ENCODE measurements at regions not wholly inside any gene's neighbourhood (a gene's known extent, or its start where the extent isn't known, plus 50 kb on each side); places are given as distances from the start of the nearest gene placed in this dataset.
"Not testable (repeated sequence)": the region's sequence is repeated elsewhere in the genome, so short reads cannot be mapped to it uniquely, and the experiment has no call there.

GRCh38 chr5:9726931-9727330 lies 96.8 kb upstream of the TAS2R1 start:
- H3K27ac ChIP-seq (ENCODE audit: low read length) = no peak overlapping the region
- no peak overlapping the region for H3K9ac ChIP-seq (ENCODE audit: low read length)
- no peaks in the 10 kb centered on the region for H3K79me2 ChIP-seq (replicated peaks; ENCODE audit: insufficient read depth, low read length)
- no peak overlapping the region for H3K4me3 ChIP-seq (ENCODE audit: low read length)
- no peaks in the 10 kb centered on the region for H3F3A ChIP-seq (ENCODE audit: insufficient read depth, low read length, poor library complexity, severe bottlenecking)
- H2AFZ ChIP-seq (ENCODE audit: low read depth, low read length) = no peak overlapping the region
- no peaks in the 10 kb centered on the region for H3K9me3 ChIP-seq (ENCODE audit: low read length)
- H3K27me3 ChIP-seq (ENCODE audit: insufficient read depth, low read depth, low read length) = no peaks in the 10 kb centered on the region
- no peaks in the 10 kb centered on the region for H4K20me1 ChIP-seq (ENCODE audit: insufficient read depth)
- no peaks in the 10 kb centered on the region for H3K9me2 ChIP-seq (ENCODE audit: insufficient read depth, low read length)
- H3K4me2 ChIP-seq (ENCODE audit: low read length) = no peak overlapping the region
- TF ChIP-seq, protein P1, sequence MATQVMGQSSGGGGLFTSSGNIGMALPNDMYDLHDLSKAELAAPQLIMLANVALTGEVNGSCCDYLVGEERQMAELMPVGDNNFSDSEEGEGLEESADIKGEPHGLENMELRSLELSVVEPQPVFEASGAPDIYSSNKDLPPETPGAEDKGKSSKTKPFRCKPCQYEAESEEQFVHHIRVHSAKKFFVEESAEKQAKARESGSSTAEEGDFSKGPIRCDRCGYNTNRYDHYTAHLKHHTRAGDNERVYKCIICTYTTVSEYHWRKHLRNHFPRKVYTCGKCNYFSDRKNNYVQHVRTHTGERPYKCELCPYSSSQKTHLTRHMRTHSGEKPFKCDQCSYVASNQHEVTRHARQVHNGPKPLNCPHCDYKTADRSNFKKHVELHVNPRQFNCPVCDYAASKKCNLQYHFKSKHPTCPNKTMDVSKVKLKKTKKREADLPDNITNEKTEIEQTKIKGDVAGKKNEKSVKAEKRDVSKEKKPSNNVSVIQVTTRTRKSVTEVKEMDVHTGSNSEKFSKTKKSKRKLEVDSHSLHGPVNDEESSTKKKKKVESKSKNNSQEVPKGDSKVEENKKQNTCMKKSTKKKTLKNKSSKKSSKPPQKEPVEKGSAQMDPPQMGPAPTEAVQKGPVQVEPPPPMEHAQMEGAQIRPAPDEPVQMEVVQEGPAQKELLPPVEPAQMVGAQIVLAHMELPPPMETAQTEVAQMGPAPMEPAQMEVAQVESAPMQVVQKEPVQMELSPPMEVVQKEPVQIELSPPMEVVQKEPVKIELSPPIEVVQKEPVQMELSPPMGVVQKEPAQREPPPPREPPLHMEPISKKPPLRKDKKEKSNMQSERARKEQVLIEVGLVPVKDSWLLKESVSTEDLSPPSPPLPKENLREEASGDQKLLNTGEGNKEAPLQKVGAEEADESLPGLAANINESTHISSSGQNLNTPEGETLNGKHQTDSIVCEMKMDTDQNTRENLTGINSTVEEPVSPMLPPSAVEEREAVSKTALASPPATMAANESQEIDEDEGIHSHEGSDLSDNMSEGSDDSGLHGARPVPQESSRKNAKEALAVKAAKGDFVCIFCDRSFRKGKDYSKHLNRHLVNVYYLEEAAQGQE (IDR thresholded peaks at IDR 0.05; ENCODE audit: borderline replicate concordance) = no peak
- TF ChIP-seq EZH2 (IDR thresholded peaks at IDR 0.05; ENCODE audit: borderline replicate concordance, insufficient read depth, low read length, poor library complexity, severe bottlenecking) = no peak
- TF ChIP-seq SMC3 (conservative IDR thresholded peaks at IDR 0.05; ENCODE audit: poor library complexity) = no peak
- TF ChIP-seq RAD21 (conservative IDR thresholded peaks at IDR 0.05) = no peak
- TF ChIP-seq, protein P2, sequence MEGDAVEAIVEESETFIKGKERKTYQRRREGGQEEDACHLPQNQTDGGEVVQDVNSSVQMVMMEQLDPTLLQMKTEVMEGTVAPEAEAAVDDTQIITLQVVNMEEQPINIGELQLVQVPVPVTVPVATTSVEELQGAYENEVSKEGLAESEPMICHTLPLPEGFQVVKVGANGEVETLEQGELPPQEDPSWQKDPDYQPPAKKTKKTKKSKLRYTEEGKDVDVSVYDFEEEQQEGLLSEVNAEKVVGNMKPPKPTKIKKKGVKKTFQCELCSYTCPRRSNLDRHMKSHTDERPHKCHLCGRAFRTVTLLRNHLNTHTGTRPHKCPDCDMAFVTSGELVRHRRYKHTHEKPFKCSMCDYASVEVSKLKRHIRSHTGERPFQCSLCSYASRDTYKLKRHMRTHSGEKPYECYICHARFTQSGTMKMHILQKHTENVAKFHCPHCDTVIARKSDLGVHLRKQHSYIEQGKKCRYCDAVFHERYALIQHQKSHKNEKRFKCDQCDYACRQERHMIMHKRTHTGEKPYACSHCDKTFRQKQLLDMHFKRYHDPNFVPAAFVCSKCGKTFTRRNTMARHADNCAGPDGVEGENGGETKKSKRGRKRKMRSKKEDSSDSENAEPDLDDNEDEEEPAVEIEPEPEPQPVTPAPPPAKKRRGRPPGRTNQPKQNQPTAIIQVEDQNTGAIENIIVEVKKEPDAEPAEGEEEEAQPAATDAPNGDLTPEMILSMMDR (IDR thresholded peaks at IDR 0.05; ENCODE audit: poor library complexity, severe bottlenecking) = no peak
- no peak for TF ChIP-seq TAF1 (IDR thresholded peaks at IDR 0.05; ENCODE audit: low read depth)
- TF ChIP-seq POLR2AphosphoS5 (IDR thresholded peaks at IDR 0.05) = no peak
- no peak for TF ChIP-seq MXI1 (conservative IDR thresholded peaks at IDR 0.05; ENCODE audit: poor library complexity, severe bottlenecking)
- no peak for TF ChIP-seq EP300 (conservative IDR thresholded peaks at IDR 0.05; ENCODE audit: poor library complexity, severe bottlenecking)
- no peaks in the 10 kb centered on the region for H3K36me3 ChIP-seq (ENCODE audit: insufficient read depth, low read length)

- not testable (repeated sequence) for H3K4me3 ChIP-seq (ENCODE audit: low read length); H3K27ac ChIP-seq (ENCODE audit: low read length); H2AFZ ChIP-seq (ENCODE audit: low read depth, low read length); H3K36me3 ChIP-seq (ENCODE audit: insufficient read depth, low read length); H3F3A ChIP-seq (ENCODE audit: insufficient read depth, low read length, poor library complexity, severe bottlenecking); H4K20me1 ChIP-seq (ENCODE audit: insufficient read depth); H3K9me2 ChIP-seq (ENCODE audit: insufficient read depth, low read length); H3K9ac ChIP-seq (ENCODE audit: low read length); H3K27me3 ChIP-seq (ENCODE audit: insufficient read depth, low read depth, low read length); H3K4me2 ChIP-seq (ENCODE audit: low read length); H3K9me3 ChIP-seq (ENCODE audit: low read length); H3K79me2 ChIP-seq (replicated peaks; ENCODE audit: insufficient read depth, low read length)
Observed at GRCh38 chr5:9725265-9725664, 95.1 kb upstream of the TAS2R1 start.

DNA sequence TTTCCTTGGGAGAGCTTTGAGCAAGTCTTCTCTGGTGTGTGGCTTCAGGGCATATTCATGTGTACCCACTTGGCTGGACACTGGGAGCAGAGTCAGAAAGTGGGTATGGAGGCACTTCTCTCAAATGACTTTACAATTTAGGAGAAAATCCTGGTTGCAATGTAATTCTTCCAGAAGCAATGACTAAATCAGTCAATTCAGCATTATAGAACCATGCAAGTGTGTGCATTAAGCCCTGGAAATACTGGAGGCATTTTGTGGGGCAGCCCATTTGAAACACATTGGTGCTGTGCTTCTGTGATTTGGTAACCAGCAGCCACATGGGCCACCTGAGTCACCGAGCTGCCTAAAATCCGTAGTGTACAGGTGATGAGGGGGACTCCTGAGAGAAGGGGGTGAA lies 94.6 kb upstream of the TAS2R1 start:
- no peaks in the 10 kb centered on the region for H3K79me2 ChIP-seq (replicated peaks; ENCODE audit: insufficient read depth, low read length)
- no peaks in the 10 kb centered on the region for H3K9me3 ChIP-seq (ENCODE audit: low read length)
- H3K27ac ChIP-seq (ENCODE audit: low read length) = no peak overlapping the region
- H3K27me3 ChIP-seq (ENCODE audit: insufficient read depth, low read depth, low read length) = no peaks in the 10 kb centered on the region
- H4K20me1 ChIP-seq (ENCODE audit: insufficient read depth) = no peaks in the 10 kb centered on the region
- H3K4me3 ChIP-seq (ENCODE audit: low read length) = no peak overlapping the region
- no peak overlapping the region for H3K9ac ChIP-seq (ENCODE audit: low read length)
- no peak overlapping the region for H2AFZ ChIP-seq (ENCODE audit: low read depth, low read length)
- TF ChIP-seq EP300 (conservative IDR thresholded peaks at IDR 0.05; ENCODE audit: poor library complexity, severe bottlenecking) = no peak
- TF ChIP-seq, protein P1 (IDR thresholded peaks at IDR 0.05; ENCODE audit: borderline replicate concordance) = no peak
- TF ChIP-seq MXI1 (conservative IDR thresholded peaks at IDR 0.05; ENCODE audit: poor library complexity, severe bottlenecking) = no peak
- no peak for TF ChIP-seq POLR2AphosphoS5 (IDR thresholded peaks at IDR 0.05)
- TF ChIP-seq TAF1 (IDR thresholded peaks at IDR 0.05; ENCODE audit: low read depth) = no peak
- TF ChIP-seq RAD21 (conservative IDR thresholded peaks at IDR 0.05) = no peak
- no peak for TF ChIP-seq SMC3 (conservative IDR thresholded peaks at IDR 0.05; ENCODE audit: poor library complexity)
- TF ChIP-seq, protein P2 (IDR thresholded peaks at IDR 0.05; ENCODE audit: poor library complexity, severe bottlenecking) = no peak
- no peak for TF ChIP-seq EZH2 (IDR thresholded peaks at IDR 0.05; ENCODE audit: borderline replicate concordance, insufficient read depth, low read length, poor library complexity, severe bottlenecking)
- no peaks in the 10 kb centered on the region for H3K9me2 ChIP-seq (ENCODE audit: insufficient read depth, low read length)
- H3K4me2 ChIP-seq (ENCODE audit: low read length) = no peak overlapping the region
- H3F3A ChIP-seq (ENCODE audit: insufficient read depth, low read length, poor library complexity, severe bottlenecking) = no peaks in the 10 kb centered on the region
- no peaks in the 10 kb centered on the region for H3K36me3 ChIP-seq (ENCODE audit: insufficient read depth, low read length)

Data from neural cell (in vitro differentiated cells).